Loucy (cell line): ENCODE measurements at regions not wholly inside any gene's neighbourhood (a gene's known extent, or its start where the extent isn't known, plus 50 kb on each side); places are given as distances from the start of the nearest gene placed in this dataset.

ENCODE experiments used
- EZH2phosphoT487 ChIP-seq: fragments of 200-600 bp; IDR thresholded peaks from 2 replicates; pipeline ENCODE4 v1.6.1; 2018; ENCODE audit warnings: antibody characterized with exemption, mild to moderate bottlenecking, moderate library complexity, borderline replicate concordance
- TF ChIP-seq, protein P1 (sequence below): fragments of 200-600 bp; sonication (generic); conservative IDR thresholded peaks from 2 replicates; pipeline ENCODE4 v1.5.1; 2014; ENCODE audit warnings: mild to moderate bottlenecking, antibody characterized with exemption, low read length

- TF ChIP-seq, protein P1, sequence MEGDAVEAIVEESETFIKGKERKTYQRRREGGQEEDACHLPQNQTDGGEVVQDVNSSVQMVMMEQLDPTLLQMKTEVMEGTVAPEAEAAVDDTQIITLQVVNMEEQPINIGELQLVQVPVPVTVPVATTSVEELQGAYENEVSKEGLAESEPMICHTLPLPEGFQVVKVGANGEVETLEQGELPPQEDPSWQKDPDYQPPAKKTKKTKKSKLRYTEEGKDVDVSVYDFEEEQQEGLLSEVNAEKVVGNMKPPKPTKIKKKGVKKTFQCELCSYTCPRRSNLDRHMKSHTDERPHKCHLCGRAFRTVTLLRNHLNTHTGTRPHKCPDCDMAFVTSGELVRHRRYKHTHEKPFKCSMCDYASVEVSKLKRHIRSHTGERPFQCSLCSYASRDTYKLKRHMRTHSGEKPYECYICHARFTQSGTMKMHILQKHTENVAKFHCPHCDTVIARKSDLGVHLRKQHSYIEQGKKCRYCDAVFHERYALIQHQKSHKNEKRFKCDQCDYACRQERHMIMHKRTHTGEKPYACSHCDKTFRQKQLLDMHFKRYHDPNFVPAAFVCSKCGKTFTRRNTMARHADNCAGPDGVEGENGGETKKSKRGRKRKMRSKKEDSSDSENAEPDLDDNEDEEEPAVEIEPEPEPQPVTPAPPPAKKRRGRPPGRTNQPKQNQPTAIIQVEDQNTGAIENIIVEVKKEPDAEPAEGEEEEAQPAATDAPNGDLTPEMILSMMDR, result no peak
- TF ChIP-seq EZH2phosphoT487, result no peak
Observed at GRCh38 chr2:104004821-104005220, 849.1 kb upstream of the POU3F3 start.
